Stimulated activated CD8-positive, alpha-beta memory T cell treated with anti-CD3 and anti-CD28 coated beads, Interleukin-7, amount 100 ng/mL, for 24 hours (primary cell): ENCODE measurements at regions not wholly inside any gene's neighbourhood (a gene's known extent, or its start where the extent isn't known, plus 50 kb on each side); places are given as distances from the start of the nearest gene placed in this dataset.
"Not testable (repeated sequence)": the region's sequence is repeated elsewhere in the genome, so short reads cannot be mapped to it uniquely, and the experiment has no call there.

Experiments used
- DNase-seq: peaks from one replicate; pipeline ENCODE4 v3.0.0-alpha.2; 2020; ENCODE audit warnings: low read depth

GRCh38 chr3:59254976-59255375 is 205.2 kb upstream of the CFAP20DC start:
- no peak for DNase-seq

- no peak for DNase-seq
Measured at GRCh38 chr3:59254433-59254832, 204.6 kb upstream of the CFAP20DC start.

- no peak for DNase-seq
Measured at GRCh38 chr3:59253523-59253922, 203.7 kb upstream of the CFAP20DC start.

- DNase-seq = no peak
Measured at GRCh38 chr3:59251869-59252268, 202.0 kb upstream of the CFAP20DC start.

GRCh38 chr3:59250600-59250999 is 200.8 kb upstream of the CFAP20DC start:
- DNase-seq = no peak

- DNase-seq = no peak
Measured at GRCh38 chr3:59249698-59250361, 200.0 kb upstream of the CFAP20DC start.

GRCh38 chr3:59249004-59249403 is 199.2 kb upstream of the CFAP20DC start:
- no peak for DNase-seq

- no peak for DNase-seq
Measured at GRCh38 chr3:59247402-59247841, 197.6 kb upstream of the CFAP20DC start.

GRCh38 chr3:59246719-59247401 is 197.0 kb upstream of the CFAP20DC start:
- DNase-seq = no peak

GRCh38 chr3:59245859-59246501 is 196.2 kb upstream of the CFAP20DC start:
- DNase-seq = no peak

GRCh38 chr3:59245300-59245858 is 195.6 kb upstream of the CFAP20DC start:
- DNase-seq = no peak

GRCh38 chr3:59244343-59244742 is 194.5 kb upstream of the CFAP20DC start:
- no peak for DNase-seq

GRCh38 chr3:59243476-59243875 is 193.7 kb upstream of the CFAP20DC start:
- no peak for DNase-seq

- DNase-seq = no peak
Measured at GRCh38 chr3:59240666-59241255, 190.9 kb upstream of the CFAP20DC start.

- no peak for DNase-seq
Measured at GRCh38 chr3:59237121-59237520, 187.3 kb upstream of the CFAP20DC start.

GRCh38 chr3:59235634-59236012 is 185.8 kb upstream of the CFAP20DC start:
- no peak for DNase-seq

GRCh38 chr3:59234884-59235633 is 185.2 kb upstream of the CFAP20DC start:
- DNase-seq = no peak

- not testable (repeated sequence) for DNase-seq
Measured at GRCh38 chr3:59230379-59230778, 180.6 kb upstream of the CFAP20DC start.

GRCh38 chr3:59213860-59214259 is 164.0 kb upstream of the CFAP20DC start:
- no peak for DNase-seq

GRCh38 chr3:59212128-59212779 is 162.4 kb upstream of the CFAP20DC start:
- DNase-seq = no peak

GRCh38 chr3:59210260-59210659 is 160.4 kb upstream of the CFAP20DC start:
- no peak for DNase-seq
